CD8-positive, alpha-beta memory T cell (primary cell): ENCODE measurements at regions not wholly inside any gene's neighbourhood (a gene's known extent, or its start where the extent isn't known, plus 50 kb on each side); places are given as distances from the start of the nearest gene placed in this dataset.

Experiments
- CTCF ChIA-PET: fragments of 350-600 bp; sonication (Branson Sonifier 250); formaldehyde crosslinking; loops from one replicate; lab custom pipeline; 2021; ENCODE audit warnings: antibody characterized with exemption; lab: Charles Lee
- POLR2A ChIA-PET: fragments of 350-600 bp; sonication (Branson Sonifier 250); formaldehyde crosslinking; loops from one replicate; lab custom pipeline; 2021; ENCODE audit warnings: antibody characterized with exemption; lab: Charles Lee
- DNase-seq, 5 donors: peaks; one replicate each; pipeline versions ENCODE4 v3.0.0 to v3.0.0-alpha.2; 2020 to 2022; ENCODE audit warnings: mixed read lengths in 1 of 5
- H3K27ac ChIP-seq: one replicate; pipeline ENCODE4 v1.7.0; 2013; ENCODE audit warnings: low read depth, mild to moderate bottlenecking, low read length, moderate library complexity
- H3K27me3 ChIP-seq: 2 replicates; pipeline ENCODE4 v1.7.0; 2013; ENCODE audit warnings: low read length, mild to moderate bottlenecking; ENCODE audit not compliant: insufficient read depth, poor library complexity, severe bottlenecking
- H3K36me3 ChIP-seq: 2 replicates; pipeline ENCODE4 v1.7.0; 2013; ENCODE audit warnings: mild to moderate bottlenecking, low read length, moderate library complexity; ENCODE audit not compliant: insufficient read depth
- H3K4me1 ChIP-seq: 2 replicates; pipeline ENCODE4 v1.7.0; 2013; ENCODE audit warnings: mild to moderate bottlenecking, low read length, moderate library complexity; ENCODE audit not compliant: insufficient read depth
- H3K4me3 ChIP-seq: 2 replicates; pipeline ENCODE4 v1.7.0; 2013; ENCODE audit warnings: mild to moderate bottlenecking, low read length
- H3K9me3 ChIP-seq: 2 replicates; pipeline ENCODE4 v1.7.0; 2013; ENCODE audit warnings: mild to moderate bottlenecking, low read length
- H3K27ac Mint-ChIP-seq, 8 donors: one replicate each; pipeline ENCODE4 v1.8.0; 2020 to 2021; ENCODE audit warnings: mixed read lengths in 8 of 8, mild to moderate bottlenecking in 6 of 8, inconsistent platforms in 3 of 8, moderate library complexity in 3 of 8
- H3K27me3 Mint-ChIP-seq, 2 donors: one replicate each; pipeline ENCODE4 v1.8.0; 2020 to 2021; ENCODE audit warnings: mixed read lengths in 2 of 2, mild to moderate bottlenecking in 1 of 2, moderate library complexity in 1 of 2
- H3K36me3 Mint-ChIP-seq, 3 donors: one replicate each; pipeline ENCODE4 v1.8.0; 2020 to 2021; ENCODE audit warnings: mixed read lengths in 3 of 3, inconsistent platforms in 1 of 3, mild to moderate bottlenecking in 1 of 3
- H3K4me1 Mint-ChIP-seq, 3 donors: one replicate each; pipeline ENCODE4 v1.8.0; 2020 to 2021; ENCODE audit warnings: mixed read lengths in 3 of 3, inconsistent platforms in 1 of 3, mild to moderate bottlenecking in 1 of 3
- H3K4me3 Mint-ChIP-seq, 7 donors: one replicate each; pipeline ENCODE4 v1.8.0; 2020 to 2021; ENCODE audit warnings: mixed read lengths in 7 of 7, mild to moderate bottlenecking in 6 of 7, moderate library complexity in 4 of 7, inconsistent platforms in 2 of 7
- H3K9me3 Mint-ChIP-seq, 5 donors: one replicate each; pipeline ENCODE4 v1.8.0; 2020 to 2022; ENCODE audit warnings: mixed read lengths in 5 of 5, mild to moderate bottlenecking in 3 of 5, moderate library complexity in 2 of 5, inconsistent platforms in 1 of 5

DNA sequence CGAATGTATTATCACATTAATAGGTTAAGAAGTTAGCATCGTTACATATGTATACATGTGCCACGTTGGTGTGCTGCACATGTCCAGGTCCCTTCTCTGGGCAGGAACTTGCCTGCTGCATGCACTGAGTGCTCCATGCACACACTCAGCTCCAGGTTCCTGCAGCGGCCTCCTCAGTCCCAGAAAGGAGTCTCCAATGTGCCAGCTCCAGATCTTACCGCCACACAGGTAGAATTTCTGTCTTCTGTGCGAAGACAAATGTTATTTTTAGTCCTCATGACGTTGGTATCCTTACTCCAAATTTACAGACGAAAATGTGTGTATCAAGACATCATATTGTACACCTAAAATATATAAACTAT, 127.1 kb downstream of the GALR1 start:
- Mint-ChIP-seq H3K27me3 (peaks cover 5 to 33% of the 10 kb centered on the region in 2 donors), H3K9me3 (no peaks in the 10 kb centered on the region), H3K27ac (no peak overlapping the region), H3K4me3 (no peak overlapping the region), H3K4me1 (no peaks in the 10 kb centered on the region), H3K36me3 (peaks cover 0 to 2% (median 0%) of the 10 kb centered on the region in 3 donors)
- no peaks in the 10 kb centered on the region for H3K4me1 ChIP-seq
- H3K36me3 ChIP-seq, result no peaks in the 10 kb centered on the region
- CTCF ChIA-PET, result no interaction called here
- H3K27me3 ChIP-seq, result no peaks in the 10 kb centered on the region
- POLR2A ChIA-PET, result no interaction called here
- H3K4me3 ChIP-seq, result no peak overlapping the region
- DNase-seq, result no peak
- H3K9me3 ChIP-seq, result no peaks in the 10 kb centered on the region
- no peak overlapping the region for H3K27ac ChIP-seq

DNA sequence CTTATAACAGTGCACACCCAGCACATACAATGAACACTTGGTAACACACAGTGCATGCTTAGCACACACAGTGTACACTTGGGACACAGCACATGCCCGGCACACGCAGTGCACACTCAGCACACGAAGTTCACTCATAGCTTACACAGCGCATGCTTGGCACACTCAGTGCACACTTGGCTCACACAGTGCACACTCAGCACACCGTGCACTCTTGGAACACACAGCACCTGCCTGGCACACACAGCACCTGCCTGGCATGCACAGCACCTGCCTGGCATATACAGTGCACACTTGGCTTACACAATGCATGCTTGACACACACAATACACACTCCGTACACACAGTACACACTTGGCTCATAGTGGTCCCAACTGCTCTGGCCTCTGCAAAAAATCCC, 128.2 kb downstream of the GALR1 start:
- H3K9me3 ChIP-seq, result no peaks in the 10 kb centered on the region
- Mint-ChIP-seq H3K9me3 (no peaks in the 10 kb centered on the region), H3K4me1 (no peaks in the 10 kb centered on the region), H3K27me3 (peaks cover 5 to 33% of the 10 kb centered on the region in 2 donors), H3K36me3 (peaks cover 0 to 2% (median 0%) of the 10 kb centered on the region in 3 donors), H3K27ac (no peak overlapping the region), H3K4me3 (no peak overlapping the region)
- no peaks in the 10 kb centered on the region for H3K36me3 ChIP-seq
- POLR2A ChIA-PET, result no interaction called here
- CTCF ChIA-PET, result no interaction called here
- H3K4me3 ChIP-seq, result no peak overlapping the region
- H3K4me1 ChIP-seq, result no peaks in the 10 kb centered on the region
- no peak for DNase-seq
- H3K27ac ChIP-seq, result no peak overlapping the region
- H3K27me3 ChIP-seq, result no peaks in the 10 kb centered on the region

DNA sequence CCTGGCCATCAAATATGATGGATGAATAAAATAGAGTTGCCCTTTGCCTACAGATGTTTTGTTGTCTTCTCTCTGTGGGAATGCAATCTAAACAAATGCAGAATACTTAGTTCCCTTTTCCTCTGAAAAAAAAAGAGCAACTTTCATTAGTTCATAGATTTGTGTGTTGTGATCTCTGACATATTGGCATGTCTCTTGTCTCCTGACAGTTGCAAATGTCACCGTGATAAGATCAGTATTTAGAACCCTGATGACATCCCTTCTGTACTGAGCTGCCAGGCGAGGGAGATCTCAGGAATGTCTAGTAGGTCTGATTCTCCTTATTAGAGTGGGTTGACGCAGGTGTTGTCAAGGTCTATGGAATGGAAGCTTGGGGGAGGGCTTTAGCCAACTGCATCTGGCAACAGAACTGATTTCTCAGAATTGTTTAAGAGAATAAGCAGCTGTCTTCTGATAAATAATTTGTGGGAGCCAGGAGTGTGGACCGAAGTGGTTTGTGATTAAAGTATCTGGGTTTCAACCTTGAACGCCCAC, 130.4 kb downstream of the GALR1 start:
- no peaks in the 10 kb centered on the region for H3K4me1 Mint-ChIP-seq
- no peak overlapping the region for H3K27ac Mint-ChIP-seq
- POLR2A ChIA-PET, result no interaction called here

DNA sequence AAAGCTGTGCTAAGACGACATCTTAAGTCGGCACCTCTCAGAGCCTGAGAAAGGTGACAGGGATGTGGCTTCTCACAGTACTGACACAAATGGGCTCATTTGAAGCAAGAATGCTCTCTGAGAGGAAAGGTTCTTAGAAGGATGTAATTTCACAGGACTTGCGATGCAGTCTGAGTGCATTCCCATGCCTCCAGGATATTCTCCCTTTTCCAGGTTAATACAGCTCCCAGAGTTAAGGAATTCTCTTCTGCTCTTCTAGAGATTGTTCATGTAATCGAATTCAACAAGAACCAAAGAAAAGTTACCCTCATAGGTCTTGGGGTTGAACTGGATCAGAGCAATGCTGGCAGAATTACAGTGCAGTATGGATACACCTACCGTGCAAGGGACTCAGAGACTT, 131.0 kb downstream of the GALR1 start:
- H3K4me3 ChIP-seq, result no peak overlapping the region
- H3K27me3 ChIP-seq, result no peaks in the 10 kb centered on the region
- H3K27ac Mint-ChIP-seq, result no peak overlapping the region

More for the DNA sequence above, 130.4 kb downstream of the GALR1 start:
- DNase-seq, result no peak
- Mint-ChIP-seq H3K27me3 (peaks cover 11 to 40% of the 10 kb centered on the region in 2 donors), H3K4me3 (no peak overlapping the region), H3K9me3 (no peaks in the 10 kb centered on the region), H3K36me3 (peaks cover 0 to 2% (median 0%) of the 10 kb centered on the region in 3 donors)
- Histone ChIP-seq H3K27me3 (no peaks in the 10 kb centered on the region), H3K4me1 (no peaks in the 10 kb centered on the region), H3K27ac (no peak overlapping the region), H3K36me3 (no peaks in the 10 kb centered on the region), H3K4me3 (no peak overlapping the region), H3K9me3 (no peaks in the 10 kb centered on the region)
- CTCF ChIA-PET, result no interaction called here

DNA sequence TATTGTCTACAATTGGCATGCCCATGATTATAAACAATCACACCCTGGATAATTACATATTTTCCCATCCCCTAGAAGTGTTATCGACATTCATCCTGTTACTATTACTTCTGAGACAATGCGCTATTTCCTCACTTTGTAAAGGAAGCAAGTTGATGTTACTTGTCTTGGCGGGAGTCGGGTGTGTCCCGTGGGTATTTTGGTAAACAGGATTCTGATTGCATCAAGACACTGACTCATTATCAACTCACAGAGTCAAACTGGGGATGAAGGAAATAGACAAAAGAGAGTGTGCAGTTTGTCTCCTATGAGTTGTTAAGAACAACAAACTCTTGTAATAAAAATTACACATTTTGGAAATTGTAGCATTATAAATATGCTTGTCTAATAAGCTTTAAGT, 142.7 kb downstream of the GALR1 start:
- H3K9me3 Mint-ChIP-seq, result peaks cover 0 to 2% (median 0%) of the 10 kb centered on the region in 5 donors

More for the DNA sequence above, 131.0 kb downstream of the GALR1 start:
- DNase-seq, result no peak
- ChIA-PET POLR2A (no interaction called here), CTCF (no interaction called here)
- Histone ChIP-seq H3K4me1 (no peaks in the 10 kb centered on the region), H3K9me3 (no peaks in the 10 kb centered on the region), H3K27ac (no peak overlapping the region), H3K36me3 (no peaks in the 10 kb centered on the region)
- Mint-ChIP-seq H3K4me1 (no peaks in the 10 kb centered on the region), H3K27me3 (peaks cover 12 to 40% of the 10 kb centered on the region in 2 donors), H3K9me3 (no peaks in the 10 kb centered on the region), H3K4me3 (no peak overlapping the region), H3K36me3 (peaks cover 0 to 2% (median 0%) of the 10 kb centered on the region in 3 donors)

DNA sequence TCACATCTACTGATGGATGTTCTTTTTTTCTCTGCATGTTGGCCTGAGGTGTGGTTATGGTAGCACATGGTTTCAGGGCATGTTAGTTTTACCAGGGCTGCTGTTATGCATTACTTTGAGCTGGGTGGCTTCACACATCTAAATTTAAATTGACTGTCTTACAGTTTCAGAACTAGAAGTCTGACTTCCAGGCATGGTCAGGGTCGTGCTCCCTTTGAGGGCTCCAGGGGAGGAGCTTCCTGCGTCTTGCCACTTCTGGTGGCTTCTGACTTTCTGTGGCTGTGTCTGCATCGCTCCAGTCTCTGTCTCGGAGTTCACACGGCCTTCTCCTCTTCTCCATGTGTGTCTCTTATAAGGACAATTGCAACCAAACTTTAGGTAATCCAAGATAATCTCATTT, 143.9 kb downstream of the GALR1 start:
- H3K36me3 ChIP-seq, result no peaks in the 10 kb centered on the region
- POLR2A ChIA-PET, result no interaction called here
- H3K27ac ChIP-seq, result no peak overlapping the region
- H3K9me3 ChIP-seq, result no peaks in the 10 kb centered on the region
- CTCF ChIA-PET, result no interaction called here
- no peak for DNase-seq
- H3K27ac Mint-ChIP-seq, result no peak overlapping the region
- H3K4me3 Mint-ChIP-seq, result no peak overlapping the region
- H3K4me3 ChIP-seq, result no peak overlapping the region
- no peaks in the 10 kb centered on the region for H3K27me3 ChIP-seq
- H3K4me1 ChIP-seq, result no peaks in the 10 kb centered on the region
- H3K36me3 Mint-ChIP-seq, result peaks cover 0 to 10% (median 2%) of the 10 kb centered on the region in 3 donors
- peaks cover 9 to 38% of the 10 kb centered on the region in 2 donors for H3K27me3 Mint-ChIP-seq
- H3K4me1 Mint-ChIP-seq, result no peaks in the 10 kb centered on the region
- H3K9me3 Mint-ChIP-seq, result peaks cover 0 to 2% (median 0%) of the 10 kb centered on the region in 5 donors

More for the DNA sequence above, 142.7 kb downstream of the GALR1 start:
- Histone ChIP-seq H3K36me3 (no peaks in the 10 kb centered on the region), H3K4me1 (no peaks in the 10 kb centered on the region), H3K4me3 (no peak overlapping the region), H3K27me3 (no peaks in the 10 kb centered on the region), H3K27ac (no peak overlapping the region), H3K9me3 (no peaks in the 10 kb centered on the region)
- no peak overlapping the region for H3K4me3 Mint-ChIP-seq
- CTCF ChIA-PET, result no interaction called here
- H3K36me3 Mint-ChIP-seq, result peaks cover 0 to 10% (median 2%) of the 10 kb centered on the region in 3 donors
- H3K27ac Mint-ChIP-seq, result no peak overlapping the region
- no peak for DNase-seq
- POLR2A ChIA-PET, result no interaction called here
- H3K4me1 Mint-ChIP-seq, result no peaks in the 10 kb centered on the region
- peaks cover 9 to 41% of the 10 kb centered on the region in 2 donors for H3K27me3 Mint-ChIP-seq

DNA sequence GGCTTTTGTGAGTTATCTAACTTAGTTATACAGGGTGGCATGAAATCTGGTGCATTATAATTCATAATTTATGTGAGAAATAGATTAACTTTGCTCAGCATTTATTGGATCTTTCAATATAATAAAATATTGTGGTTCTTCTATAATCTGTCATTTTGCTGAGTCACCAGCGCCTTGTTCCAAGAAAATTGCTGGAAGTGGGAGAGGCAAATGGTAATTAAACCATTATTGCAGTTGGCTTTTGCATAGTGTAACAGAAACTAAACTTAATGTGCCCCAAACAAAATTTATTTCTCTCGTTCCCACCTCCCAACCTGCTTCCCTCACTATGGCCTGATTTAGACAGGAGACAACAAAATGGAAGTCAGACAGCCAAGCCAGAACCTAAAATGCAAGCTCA, 146.3 kb downstream of the GALR1 start:
- Mint-ChIP-seq H3K27me3 (peaks cover 7 to 27% of the 10 kb centered on the region in 2 donors), H3K4me3 (no peak overlapping the region), H3K4me1 (no peaks in the 10 kb centered on the region), H3K9me3 (peaks cover 0 to 2% (median 0%) of the 10 kb centered on the region in 5 donors), H3K27ac (peak overlapping the region in 1 of 8 donors; percentile 9), H3K36me3 (peaks cover 0 to 10% (median 2%) of the 10 kb centered on the region in 3 donors)
- Histone ChIP-seq H3K27me3 (no peaks in the 10 kb centered on the region), H3K36me3 (no peaks in the 10 kb centered on the region), H3K9me3 (no peaks in the 10 kb centered on the region), H3K4me1 (no peaks in the 10 kb centered on the region), H3K4me3 (no peak overlapping the region), H3K27ac (no peak overlapping the region)
- DNase-seq, result no peak
- ChIA-PET POLR2A (no interaction called here), CTCF (no interaction called here)

DNA sequence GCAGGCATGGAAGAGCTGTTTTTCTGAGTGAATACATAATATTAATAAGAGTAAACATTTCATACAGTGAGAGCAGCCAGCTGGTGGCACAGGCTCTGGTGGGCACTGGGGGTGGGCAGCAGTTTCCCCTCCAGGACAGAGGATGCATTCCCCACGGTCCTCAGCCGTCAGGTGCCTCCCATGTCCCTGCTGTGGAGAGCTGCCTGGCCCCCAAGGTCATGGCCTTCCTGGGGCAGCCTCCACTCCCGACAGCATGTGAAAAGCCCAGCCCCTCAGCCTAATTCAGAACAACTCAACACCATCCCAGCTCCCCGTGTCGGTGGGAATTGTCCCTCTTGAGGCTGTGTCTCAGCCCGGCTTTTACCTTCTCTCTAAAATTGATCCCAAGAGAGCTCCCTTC, 147.4 kb downstream of the GALR1 start:
- Histone ChIP-seq H3K27me3 (no peaks in the 10 kb centered on the region), H3K4me3 (no peak overlapping the region), H3K27ac (no peak overlapping the region), H3K9me3 (no peaks in the 10 kb centered on the region), H3K4me1 (no peaks in the 10 kb centered on the region), H3K36me3 (no peaks in the 10 kb centered on the region)
- peaks cover 0 to 10% (median 2%) of the 10 kb centered on the region in 3 donors for H3K36me3 Mint-ChIP-seq
- no peak overlapping the region for H3K4me3 Mint-ChIP-seq
- DNase-seq, result no peak
- ChIA-PET CTCF (no interaction called here), POLR2A (no interaction called here)
- peaks cover 2 to 23% of the 10 kb centered on the region in 2 donors for H3K27me3 Mint-ChIP-seq
- H3K27ac Mint-ChIP-seq, result no peak overlapping the region
- H3K9me3 Mint-ChIP-seq, result peaks cover 0 to 2% (median 0%) of the 10 kb centered on the region in 5 donors
- no peaks in the 10 kb centered on the region for H3K4me1 Mint-ChIP-seq
